ENCODE measurements at regions not wholly inside any gene's neighbourhood (a gene's known extent, or its start where the extent isn't known, plus 50 kb on each side); places are given as distances from the start of the nearest gene placed in this dataset.

- no peak for TF ChIP-seq CTCF (IDR thresholded peaks at IDR 0.05)
- TF ChIP-seq MAX (IDR thresholded peaks at IDR 0.05; ENCODE audit: low read depth): no peak
- no peak for TF ChIP-seq CHD2 (IDR thresholded peaks at IDR 0.05; ENCODE audit: low read length, partially characterized antibody)
Observed at GRCh38 chr2:75915851-75916634, 205.3 kb upstream of the GCFC2 start.
